Breast epithelium (tissue), 3 donors: ENCODE measurements at regions not wholly inside any gene's neighbourhood (a gene's known extent, or its start where the extent isn't known, plus 50 kb on each side); places are given as distances from the start of the nearest gene placed in this dataset.

Experiments used
- CTCF ChIP-seq, 3 donors: fragments of 450-650 bp; IDR thresholded peaks; one replicate each; pipeline ENCODE4 v1.5.1; 2016 to 2017; ENCODE audit warnings: antibody characterized with exemption in 3 of 3, mild to moderate bottlenecking in 3 of 3, moderate library complexity in 3 of 3
- POLR2AphosphoS5 ChIP-seq, 3 donors: sonication (generic); formaldehyde crosslinking; IDR thresholded peaks; one replicate each; pipeline ENCODE4 v1.6.1; 2017; ENCODE audit warnings: antibody characterized with exemption in 3 of 3

GRCh38 chr10:91023700-91024398, 103.0 kb upstream of the ANKRD1 start:
- TF ChIP-seq CTCF (IDR thresholded peaks at IDR 0.05) (no peak), POLR2AphosphoS5 (IDR thresholded peaks at IDR 0.05) (no peak)
